ENCODE measurements at regions not wholly inside any gene's neighbourhood (a gene's known extent, or its start where the extent isn't known, plus 50 kb on each side); places are given as distances from the start of the nearest gene placed in this dataset.

- H3K4me3 ChIP-seq (replicated peaks in 1 of 3; ENCODE audit: insufficient read depth in 1 of 3, low read depth in 1 of 3, low read length in 3 of 3): no peak overlapping the region
- intact Hi-C loops (cut with micrococcal nuclease): no loop called here
- H3K36me3 ChIP-seq (ENCODE audit: control insufficient read depth in 2 of 2, extremely low read depth in 1 of 2, insufficient read depth in 2 of 2, low read length in 2 of 2): no peaks in the 10 kb centered on the region
- TF ChIP-seq POLR2A (IDR thresholded peaks at IDR 0.05; ENCODE audit: low read depth, low read length): no peak
- TF ChIP-seq, protein P1, sequence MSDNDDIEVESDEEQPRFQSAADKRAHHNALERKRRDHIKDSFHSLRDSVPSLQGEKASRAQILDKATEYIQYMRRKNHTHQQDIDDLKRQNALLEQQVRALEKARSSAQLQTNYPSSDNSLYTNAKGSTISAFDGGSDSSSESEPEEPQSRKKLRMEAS (IDR thresholded peaks at IDR 0.05; ENCODE audit: insufficient read depth, insufficient read length): no peak
- no peak for TF ChIP-seq EZH2 (IDR thresholded peaks at IDR 0.05; ENCODE audit: borderline replicate concordance, low read depth, low read length, severe bottlenecking)
- TF ChIP-seq FOS (IDR thresholded peaks at IDR 0.05; ENCODE audit: borderline replicate concordance, insufficient read depth, low read length): no peak
- no peak for TF ChIP-seq POLR2AphosphoS5 (IDR thresholded peaks at IDR 0.05; ENCODE audit: insufficient read depth, low read depth, low read length)
- TF ChIP-seq, protein P2, sequence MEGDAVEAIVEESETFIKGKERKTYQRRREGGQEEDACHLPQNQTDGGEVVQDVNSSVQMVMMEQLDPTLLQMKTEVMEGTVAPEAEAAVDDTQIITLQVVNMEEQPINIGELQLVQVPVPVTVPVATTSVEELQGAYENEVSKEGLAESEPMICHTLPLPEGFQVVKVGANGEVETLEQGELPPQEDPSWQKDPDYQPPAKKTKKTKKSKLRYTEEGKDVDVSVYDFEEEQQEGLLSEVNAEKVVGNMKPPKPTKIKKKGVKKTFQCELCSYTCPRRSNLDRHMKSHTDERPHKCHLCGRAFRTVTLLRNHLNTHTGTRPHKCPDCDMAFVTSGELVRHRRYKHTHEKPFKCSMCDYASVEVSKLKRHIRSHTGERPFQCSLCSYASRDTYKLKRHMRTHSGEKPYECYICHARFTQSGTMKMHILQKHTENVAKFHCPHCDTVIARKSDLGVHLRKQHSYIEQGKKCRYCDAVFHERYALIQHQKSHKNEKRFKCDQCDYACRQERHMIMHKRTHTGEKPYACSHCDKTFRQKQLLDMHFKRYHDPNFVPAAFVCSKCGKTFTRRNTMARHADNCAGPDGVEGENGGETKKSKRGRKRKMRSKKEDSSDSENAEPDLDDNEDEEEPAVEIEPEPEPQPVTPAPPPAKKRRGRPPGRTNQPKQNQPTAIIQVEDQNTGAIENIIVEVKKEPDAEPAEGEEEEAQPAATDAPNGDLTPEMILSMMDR (IDR thresholded peaks at IDR 0.05; ENCODE audit: extremely low read depth in 1 of 2, insufficient read depth in 1 of 2, low read depth in 1 of 2, low read length in 2 of 2): no peak
- no peak for TF ChIP-seq JUN (IDR thresholded peaks at IDR 0.05; ENCODE audit: borderline replicate concordance, insufficient read depth, insufficient read length, low read depth)
- TF ChIP-seq MYC (IDR thresholded peaks at IDR 0.05; ENCODE audit: low read depth, low read length): no peak
- H3K27ac ChIP-seq (ENCODE audit: insufficient read depth, low read depth, low read length): no peak overlapping the region
- H4K20me1 ChIP-seq (replicated peaks; ENCODE audit: control insufficient read depth, extremely low read depth, insufficient read depth, low read length): no peaks in the 10 kb centered on the region
- DNase-seq (ENCODE audit: low read depth, low spot score) (no peak), FAIRE-seq (no peak)
- no peaks in the 10 kb centered on the region for H3K9me3 ChIP-seq (replicated peaks; ENCODE audit: control insufficient read depth, insufficient read depth, low read length)
- BruUV-seq (replicated peaks): no TSS peak
- H2AFZ ChIP-seq (ENCODE audit: low read depth, low read length): no peak overlapping the region
- no peak overlapping the region for H3K9ac ChIP-seq (replicated peaks; ENCODE audit: extremely low read depth, insufficient read depth, low read length)
- ChIA-PET CTCF (no interaction called here), POLR2A (no interaction called here)
- no peaks in the 10 kb centered on the region for H3K4me1 ChIP-seq (ENCODE audit: control insufficient read depth, extremely low read depth, insufficient read depth, low read length)
- dilution Hi-C loops (cut with MboI; ENCODE audit: extremely low pct_ligation_motif_present, low sequenced_read_pairs): no loop called here
- H3K9me1 ChIP-seq (replicated peaks; ENCODE audit: control insufficient read depth, extremely low read depth, insufficient read depth, low read length): no peaks in the 10 kb centered on the region
- H3K4me2 ChIP-seq (ENCODE audit: insufficient read depth, low read length): no peak overlapping the region
- no peaks in the 10 kb centered on the region for H3K27me3 ChIP-seq (ENCODE audit: control insufficient read depth in 2 of 2, insufficient read depth in 2 of 2, low read length in 2 of 2)
- H3K79me2 ChIP-seq (ENCODE audit: control insufficient read depth, insufficient read depth, low read length): no peaks in the 10 kb centered on the region
Observed at GRCh38 chr12:24425601-24425970, 476.1 kb upstream of the SOX5 start.
